IPS-18a (cell line): ENCODE measurements at regions not wholly inside any gene's neighbourhood (a gene's known extent, or its start where the extent isn't known, plus 50 kb on each side); places are given as distances from the start of the nearest gene placed in this dataset.

Experiments
- H3K27ac ChIP-seq: one replicate; pipeline ENCODE4 v1.5.1; 2013; ENCODE audit warnings: low read length
- H3K27me3 ChIP-seq: one replicate; pipeline ENCODE4 v1.6.1; 2013; ENCODE audit warnings: mild to moderate bottlenecking, low read length; ENCODE audit not compliant: control insufficient read depth, insufficient read depth
- H3K36me3 ChIP-seq: one replicate; pipeline ENCODE4 v1.6.1; 2013; ENCODE audit warnings: low read depth, low read length; ENCODE audit not compliant: control insufficient read depth
- H3K4me1 ChIP-seq: one replicate; pipeline ENCODE4 v1.6.1; 2013; ENCODE audit warnings: low read depth, low read length; ENCODE audit not compliant: control insufficient read depth
- H3K4me3 ChIP-seq: one replicate; pipeline ENCODE4 v1.5.1; 2013; ENCODE audit warnings: low read length
- H3K9ac ChIP-seq: one replicate; pipeline ENCODE4 v1.6.1; 2013; ENCODE audit warnings: mild to moderate bottlenecking, low read length, moderate library complexity
- H3K9me3 ChIP-seq: one replicate; pipeline ENCODE4 v1.6.1; 2013; ENCODE audit warnings: low read depth, low read length; ENCODE audit not compliant: control insufficient read depth

DNA sequence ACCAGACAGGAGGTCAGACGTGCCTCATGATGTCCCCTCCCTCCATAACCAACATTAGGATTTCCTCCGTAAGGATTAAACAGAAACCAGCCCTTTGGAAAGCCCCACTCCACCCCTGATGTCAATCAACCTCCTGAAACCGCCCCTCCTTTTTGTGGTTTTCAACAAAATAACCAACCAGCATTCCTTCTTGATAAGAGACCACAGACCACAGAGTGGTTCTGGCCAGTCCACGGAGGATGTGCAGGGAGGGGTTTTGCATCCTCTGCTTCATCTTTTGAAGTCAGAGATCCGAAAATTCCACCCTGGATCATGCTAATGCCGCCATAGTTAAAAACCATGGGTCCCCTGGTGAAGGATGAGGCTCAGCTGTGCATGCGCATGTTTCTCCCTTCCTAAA, 180.0 kb upstream of the CCDC150 start:
- peaks cover 3% of the 10 kb centered on the region for H3K4me1 ChIP-seq
- H3K4me3 ChIP-seq, result no peak overlapping the region
- no peak overlapping the region for H3K27ac ChIP-seq
- H3K36me3 ChIP-seq, result no peaks in the 10 kb centered on the region
- H3K27me3 ChIP-seq, result no peaks in the 10 kb centered on the region
- no peak overlapping the region for H3K9ac ChIP-seq
- H3K9me3 ChIP-seq, result no peaks in the 10 kb centered on the region

DNA sequence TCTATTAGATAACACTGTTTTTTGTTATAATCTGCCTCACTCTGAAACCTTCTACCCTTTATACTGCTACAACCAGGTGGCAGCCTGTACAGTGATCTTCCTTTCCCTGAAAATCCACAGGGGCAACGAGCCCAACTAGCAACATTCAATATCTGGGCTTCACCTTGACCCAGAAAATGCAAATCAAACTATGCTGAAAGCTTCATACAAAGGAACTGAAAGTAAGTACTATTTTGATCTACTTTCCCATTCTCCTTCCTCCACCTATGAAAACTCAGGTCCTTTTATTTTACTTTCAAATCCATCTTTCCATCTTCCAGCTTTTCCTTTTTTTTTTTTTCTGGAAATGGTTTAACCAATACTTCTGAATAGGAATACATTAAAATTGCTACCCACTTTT, 175.8 kb upstream of the CCDC150 start:
- peaks cover 8% of the 10 kb centered on the region for H3K4me1 ChIP-seq
- H3K4me3 ChIP-seq, result no peak overlapping the region

DNA sequence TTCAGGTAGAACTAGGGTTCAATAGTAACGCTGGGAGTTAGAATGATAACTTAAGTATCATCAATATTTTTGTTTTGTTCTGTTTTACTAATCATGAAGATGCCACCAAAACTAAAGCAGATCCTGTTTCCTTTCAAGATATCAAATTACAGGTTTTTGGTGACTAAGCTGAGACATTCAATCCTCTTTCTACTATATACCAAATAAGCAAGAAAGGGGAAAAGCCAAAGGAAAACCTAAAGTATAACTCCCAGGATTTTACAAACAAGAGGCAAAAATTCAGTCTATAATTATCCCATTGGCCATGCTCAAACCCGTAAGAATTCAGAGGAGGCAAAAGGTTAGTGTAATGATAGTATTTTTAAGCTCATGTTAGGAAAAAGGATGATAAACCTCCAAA, 175.2 kb upstream of the CCDC150 start:
- Histone ChIP-seq H3K27ac (no peak overlapping the region), H3K9ac (no peak overlapping the region), H3K36me3 (no peaks in the 10 kb centered on the region), H3K9me3 (no peaks in the 10 kb centered on the region), H3K4me3 (no peak overlapping the region), H3K4me1 (peaks cover 8% of the 10 kb centered on the region), H3K27me3 (no peaks in the 10 kb centered on the region)

More for the DNA sequence above, 175.8 kb upstream of the CCDC150 start:
- Histone ChIP-seq H3K27ac (no peak overlapping the region), H3K9me3 (no peaks in the 10 kb centered on the region), H3K9ac (no peak overlapping the region), H3K27me3 (no peaks in the 10 kb centered on the region), H3K36me3 (no peaks in the 10 kb centered on the region)

DNA sequence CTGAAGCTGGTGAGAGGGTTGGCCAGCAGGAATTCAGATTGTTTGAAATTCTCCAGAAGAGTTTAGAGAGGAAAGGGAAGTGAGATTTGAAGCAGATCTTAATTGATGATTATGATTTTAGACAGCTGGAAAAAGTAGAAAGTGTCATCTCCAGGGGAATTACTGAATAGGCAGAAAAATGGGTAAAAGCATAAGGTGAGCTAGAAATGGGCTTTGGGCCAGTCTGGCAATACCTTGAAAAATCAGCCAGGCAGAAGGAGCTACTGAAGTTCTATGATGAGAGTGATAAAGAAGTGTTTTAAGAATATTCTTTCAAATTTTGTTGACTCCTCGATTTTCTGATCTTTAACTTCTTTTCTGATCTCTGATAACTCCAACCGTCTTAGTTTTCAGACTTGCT, 172.9 kb upstream of the CCDC150 start:
- no peak overlapping the region for H3K27ac ChIP-seq
- no peaks in the 10 kb centered on the region for H3K36me3 ChIP-seq
- H3K27me3 ChIP-seq, result no peaks in the 10 kb centered on the region

DNA sequence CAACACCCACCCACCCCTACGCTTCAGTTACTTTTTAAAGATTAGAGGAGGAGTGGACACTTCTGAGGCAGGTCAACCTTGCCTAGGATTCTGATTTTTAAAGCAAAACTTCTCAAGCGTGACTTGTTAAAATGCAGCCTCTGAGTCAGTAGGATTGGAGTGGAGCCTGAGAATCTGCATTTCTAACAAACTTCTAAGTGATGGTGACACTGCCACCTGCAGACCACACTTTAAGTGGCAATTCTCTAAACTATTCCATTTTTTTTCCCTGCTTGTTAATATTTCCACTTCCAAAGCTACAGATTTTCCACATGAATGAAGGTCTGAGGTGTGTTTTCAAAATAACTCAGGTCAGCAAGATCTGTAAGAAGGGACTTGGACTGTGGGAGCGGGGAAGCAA, 171.1 kb upstream of the CCDC150 start:
- H3K4me3 ChIP-seq, result no peak overlapping the region
- H3K27me3 ChIP-seq, result no peaks in the 10 kb centered on the region
- H3K36me3 ChIP-seq, result no peaks in the 10 kb centered on the region
- no peak overlapping the region for H3K27ac ChIP-seq
- H3K9ac ChIP-seq, result no peak overlapping the region
- peaks cover 8% of the 10 kb centered on the region for H3K4me1 ChIP-seq
- no peaks in the 10 kb centered on the region for H3K9me3 ChIP-seq

More for the DNA sequence above, 172.9 kb upstream of the CCDC150 start:
- Histone ChIP-seq H3K9ac (no peak overlapping the region), H3K4me3 (no peak overlapping the region), H3K4me1 (peaks cover 8% of the 10 kb centered on the region), H3K9me3 (no peaks in the 10 kb centered on the region)

DNA sequence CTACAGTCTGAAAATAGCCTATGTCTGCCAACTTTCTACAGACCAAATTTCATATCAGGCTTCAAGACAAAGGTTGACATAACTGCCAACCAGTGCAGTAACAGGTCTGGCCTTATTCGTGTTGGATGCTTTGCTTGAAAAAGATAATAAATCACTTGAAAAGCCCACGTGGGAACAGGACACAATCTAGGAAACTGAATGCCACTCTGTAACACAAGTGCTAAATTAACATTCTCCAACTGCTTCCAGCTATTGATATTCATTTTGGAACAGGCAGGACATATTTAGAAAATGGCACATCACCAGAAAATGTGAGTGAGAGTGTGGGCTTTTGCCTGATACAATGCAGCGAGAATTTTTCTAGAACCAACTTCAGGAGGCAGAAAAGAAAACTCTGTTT, 165.9 kb upstream of the CCDC150 start:
- H3K27ac ChIP-seq, result no peak overlapping the region
- no peaks in the 10 kb centered on the region for H3K27me3 ChIP-seq
- no peaks in the 10 kb centered on the region for H3K4me1 ChIP-seq
- H3K36me3 ChIP-seq, result no peaks in the 10 kb centered on the region
- H3K9me3 ChIP-seq, result no peaks in the 10 kb centered on the region
- H3K4me3 ChIP-seq, result no peak overlapping the region
- no peak overlapping the region for H3K9ac ChIP-seq

DNA sequence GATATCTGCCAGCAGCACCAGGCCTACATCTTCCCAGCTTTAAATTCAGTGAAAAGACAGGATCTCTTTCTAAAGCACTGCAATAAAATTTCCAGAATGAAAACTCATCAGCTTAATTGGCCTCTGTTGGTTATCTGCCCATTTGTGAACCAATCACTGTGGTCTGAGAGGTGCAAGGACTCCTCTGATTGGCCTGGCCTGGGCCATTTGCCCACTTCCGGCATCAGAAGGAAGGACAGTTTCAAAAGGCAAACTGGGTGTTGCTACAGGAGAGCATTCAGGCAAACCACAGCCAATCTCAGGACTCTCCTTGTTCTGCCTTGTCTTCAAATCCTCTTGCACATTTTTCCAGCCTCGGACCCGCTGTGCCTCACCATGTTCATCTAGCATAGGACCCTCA, 163.9 kb upstream of the CCDC150 start:
- H3K27ac ChIP-seq, result no peak overlapping the region
- no peak overlapping the region for H3K4me3 ChIP-seq
- H3K36me3 ChIP-seq, result no peaks in the 10 kb centered on the region
- no peaks in the 10 kb centered on the region for H3K9me3 ChIP-seq
- H3K4me1 ChIP-seq, result no peaks in the 10 kb centered on the region
- H3K9ac ChIP-seq, result no peak overlapping the region
- H3K27me3 ChIP-seq, result no peaks in the 10 kb centered on the region

DNA sequence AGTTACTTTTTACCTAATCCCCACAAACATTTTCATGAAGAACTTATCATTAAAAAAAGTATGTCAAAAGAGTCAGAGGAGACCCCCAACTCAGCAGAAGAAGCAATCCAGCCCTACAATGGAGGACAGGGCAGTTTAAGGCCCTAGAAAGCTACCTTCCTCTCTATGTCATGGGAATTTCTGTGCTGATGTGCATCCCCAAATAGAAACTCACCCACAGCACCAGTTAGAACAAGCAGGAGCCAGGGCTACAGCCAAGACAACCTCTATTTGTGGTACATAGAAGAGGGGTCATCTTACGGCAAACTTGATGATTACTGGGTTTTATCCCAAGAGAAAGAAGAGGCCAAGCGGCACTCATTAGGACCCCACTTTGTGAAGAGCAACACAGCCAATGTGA, 160.9 kb upstream of the CCDC150 start:
- Histone ChIP-seq H3K9ac (no peak overlapping the region), H3K4me1 (no peaks in the 10 kb centered on the region), H3K27me3 (no peaks in the 10 kb centered on the region), H3K27ac (no peak overlapping the region), H3K4me3 (no peak overlapping the region), H3K9me3 (no peaks in the 10 kb centered on the region), H3K36me3 (no peaks in the 10 kb centered on the region)

DNA sequence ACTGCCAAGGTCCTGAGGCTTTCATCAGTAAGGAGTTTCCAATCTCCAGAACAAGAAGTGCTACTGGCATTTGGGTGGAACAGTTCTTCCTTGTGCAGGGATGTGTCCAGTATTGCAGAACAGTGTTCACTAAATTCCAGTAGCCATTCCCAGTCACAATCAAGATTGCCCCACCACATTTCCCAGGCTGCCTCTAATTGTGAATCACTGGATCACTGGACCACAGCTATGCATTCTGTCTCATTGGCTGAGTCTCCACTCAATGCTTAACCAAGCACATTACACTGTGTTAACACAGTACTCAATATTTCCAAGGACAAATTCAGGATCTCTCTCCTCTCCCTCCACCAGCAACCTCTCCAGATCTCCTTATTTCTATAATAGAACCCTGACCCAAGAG, 160.2 kb upstream of the CCDC150 start:
- Histone ChIP-seq H3K4me3 (no peak overlapping the region), H3K9ac (no peak overlapping the region), H3K4me1 (no peaks in the 10 kb centered on the region), H3K36me3 (no peaks in the 10 kb centered on the region), H3K27me3 (no peaks in the 10 kb centered on the region), H3K27ac (no peak overlapping the region), H3K9me3 (no peaks in the 10 kb centered on the region)

DNA sequence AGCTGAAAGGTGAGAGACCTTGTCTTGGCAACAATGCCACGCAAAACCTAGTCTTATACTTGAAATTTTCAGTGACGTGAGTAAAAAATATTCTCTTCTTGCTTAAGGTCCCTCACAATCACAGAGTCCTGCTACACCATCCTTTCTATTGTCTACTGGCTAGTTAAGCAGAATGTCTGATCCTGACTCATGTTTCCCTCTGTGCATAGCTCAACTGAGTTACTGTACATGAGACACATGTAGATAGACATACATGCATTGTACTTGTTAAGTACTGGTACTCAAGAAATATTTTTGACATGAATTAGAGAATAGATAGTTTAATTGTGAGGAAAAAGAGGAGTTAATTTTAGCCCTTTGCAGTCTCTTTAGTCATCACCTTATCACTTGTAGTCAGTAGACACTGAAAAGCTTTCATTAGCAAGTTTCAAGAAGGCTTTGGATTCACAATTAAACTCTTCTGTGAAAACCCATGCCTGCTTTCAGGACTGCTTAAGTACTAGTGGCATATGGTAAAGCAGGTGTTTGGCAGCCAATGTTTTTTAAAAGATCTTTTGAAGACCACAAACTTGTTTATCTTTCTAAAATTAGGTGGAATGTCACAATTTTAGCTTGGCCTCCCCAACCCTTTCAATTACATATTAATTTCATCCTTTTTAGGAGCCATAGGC, 158.7 kb upstream of the CCDC150 start:
- Histone ChIP-seq H3K4me1 (no peaks in the 10 kb centered on the region), H3K9ac (no peak overlapping the region), H3K27ac (no peak overlapping the region), H3K9me3 (no peaks in the 10 kb centered on the region), H3K36me3 (no peaks in the 10 kb centered on the region), H3K4me3 (no peak overlapping the region), H3K27me3 (no peaks in the 10 kb centered on the region)

DNA sequence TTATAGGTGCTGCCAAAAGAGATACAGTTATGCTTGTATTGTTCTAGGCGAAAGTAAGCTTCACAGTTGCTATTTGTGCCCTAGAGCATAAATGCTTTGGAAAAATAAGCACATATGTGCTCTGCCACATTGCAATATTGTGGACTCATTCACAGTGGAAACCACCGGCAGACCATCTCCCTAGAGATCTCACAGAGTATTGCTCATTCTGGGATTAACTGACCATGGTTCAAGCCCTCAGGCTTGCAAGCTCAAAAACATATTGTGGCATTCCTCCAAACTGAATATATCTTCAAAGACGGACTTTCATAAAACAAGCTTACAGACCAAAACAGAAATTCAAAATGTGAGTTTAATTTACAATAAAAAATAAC, 158.2 kb upstream of the CCDC150 start:
- no peak overlapping the region for H3K27ac ChIP-seq
- H3K4me1 ChIP-seq, result no peaks in the 10 kb centered on the region
- H3K36me3 ChIP-seq, result no peaks in the 10 kb centered on the region
- no peak overlapping the region for H3K4me3 ChIP-seq
- no peaks in the 10 kb centered on the region for H3K27me3 ChIP-seq
- no peaks in the 10 kb centered on the region for H3K9me3 ChIP-seq
- H3K9ac ChIP-seq, result no peak overlapping the region

DNA sequence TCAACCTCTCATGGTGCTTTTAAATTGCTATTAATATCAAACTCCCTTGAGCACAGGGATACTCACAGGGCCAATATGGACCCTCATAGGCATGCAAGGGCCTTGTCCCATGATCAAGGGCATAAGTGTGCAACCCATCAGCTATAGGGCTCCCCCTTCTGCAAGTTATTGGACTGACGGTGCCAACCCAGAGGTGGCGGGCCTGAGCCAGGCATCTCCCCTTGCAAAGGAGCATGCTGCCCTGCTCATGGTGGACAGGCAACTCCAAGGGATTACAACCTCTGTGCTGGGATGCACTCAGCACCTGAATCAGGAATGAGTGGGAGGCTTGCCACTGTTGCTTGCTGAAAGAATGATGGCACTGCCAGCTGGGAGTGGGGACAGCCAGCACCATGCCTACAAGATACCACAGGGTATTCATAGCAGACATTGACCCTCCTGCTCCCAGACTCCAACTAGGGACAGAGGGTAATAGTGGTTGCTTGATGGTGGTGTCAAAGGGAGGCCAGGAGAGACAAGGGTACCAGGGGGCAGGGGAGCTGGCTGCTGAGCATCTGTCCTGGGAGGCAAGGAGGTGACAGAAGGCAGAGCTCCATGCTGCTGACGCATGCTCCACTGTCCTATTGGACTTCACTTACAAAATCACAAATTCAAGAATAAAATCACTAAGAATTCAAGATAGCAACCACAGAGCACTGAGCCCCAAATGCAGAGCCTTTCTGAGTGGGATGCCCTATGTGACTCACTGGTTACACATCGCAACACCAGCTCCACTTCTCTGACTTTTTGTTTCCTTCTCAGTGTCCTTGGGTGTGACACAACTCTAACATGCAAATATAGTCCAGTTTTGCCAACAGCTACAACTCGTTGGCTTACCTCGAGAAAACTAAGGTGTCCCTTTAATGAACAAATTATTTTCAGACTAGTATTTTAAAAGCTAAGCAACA, 157.1 kb upstream of the CCDC150 start:
- H3K9me3 ChIP-seq, result no peaks in the 10 kb centered on the region
- no peaks in the 10 kb centered on the region for H3K4me1 ChIP-seq
- no peak overlapping the region for H3K4me3 ChIP-seq
- H3K36me3 ChIP-seq, result no peaks in the 10 kb centered on the region
- H3K27me3 ChIP-seq, result no peaks in the 10 kb centered on the region
- H3K27ac ChIP-seq, result no peak overlapping the region
- no peak overlapping the region for H3K9ac ChIP-seq
